ENCODE measurements at regions not wholly inside any gene's neighbourhood (a gene's known extent, or its start where the extent isn't known, plus 50 kb on each side); places are given as distances from the start of the nearest gene placed in this dataset.

- Histone ChIP-seq H3K4me1 (no peaks in the 10 kb centered on the region), H3K27me3 (no peaks in the 10 kb centered on the region), H3K9me3 (no peaks in the 10 kb centered on the region), H3K36me3 (no peaks in the 10 kb centered on the region), H3K4me3 (no peak overlapping the region), H3K27ac (no peak overlapping the region)
- intact Hi-C loops (cut with DNase I) = no loop called here
- no peak for DNase-seq (ENCODE audit: extremely low spot score in 2 of 2)
- no peak for TF ChIP-seq CTCF (IDR thresholded peaks at IDR 0.05)
These were observed 464.2 kb downstream of the NUF2 start for GRCh38 chr1:163785868-163786405.

DNA sequence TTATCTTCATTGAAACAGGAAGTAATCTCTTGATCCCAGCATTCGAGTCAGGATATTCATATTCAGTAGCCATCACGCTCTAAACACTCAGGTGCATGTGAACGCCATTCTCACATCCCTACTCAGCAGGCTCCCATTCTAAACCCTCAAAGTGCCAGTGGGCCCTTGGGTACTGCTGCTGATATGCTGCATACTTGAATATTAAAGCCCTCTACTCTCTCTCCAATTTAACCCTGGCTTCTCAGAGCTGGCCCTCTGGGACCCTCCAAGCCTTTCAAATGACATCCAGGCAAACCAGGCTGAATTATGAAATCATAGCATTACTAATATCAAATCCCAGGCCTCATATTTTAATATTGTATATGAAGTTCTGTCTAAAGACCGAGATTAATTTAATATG lies 468.2 kb downstream of the NUF2 start:
- no peaks in the 10 kb centered on the region for H3K36me3 ChIP-seq
- intact Hi-C loops (cut with DNase I) = no loop called here
- H3K27me3 ChIP-seq = no peaks in the 10 kb centered on the region
- no peak overlapping the region for H3K27ac ChIP-seq
- no peaks in the 10 kb centered on the region for H3K4me1 ChIP-seq
- DNase-seq (ENCODE audit: extremely low spot score in 2 of 2) = no peak
- TF ChIP-seq CTCF (IDR thresholded peaks at IDR 0.05) = no peak
- H3K4me3 ChIP-seq = no peak overlapping the region
- no peaks in the 10 kb centered on the region for H3K9me3 ChIP-seq

DNA sequence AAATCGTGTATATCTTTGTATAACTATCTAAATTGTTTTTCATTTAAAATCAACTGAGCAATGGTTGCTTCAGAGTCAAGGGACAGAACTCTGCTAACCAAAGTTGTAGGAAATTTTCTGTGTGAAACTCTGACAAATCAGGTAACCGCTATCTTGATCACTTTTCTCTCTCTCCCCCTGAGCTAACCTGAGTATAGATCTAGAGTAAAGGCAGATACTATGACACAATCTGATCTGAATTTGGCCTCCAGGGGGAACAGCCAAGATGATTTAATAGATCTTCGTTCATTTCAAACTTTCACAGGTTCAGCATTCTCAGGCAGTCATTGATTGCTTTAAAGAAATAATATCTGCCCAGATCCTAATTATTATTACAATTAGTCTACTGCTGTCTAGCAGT lies 472.8 kb downstream of the NUF2 start:
- H3K9me3 ChIP-seq = no peaks in the 10 kb centered on the region
- no peak overlapping the region for H3K4me3 ChIP-seq
- no peaks in the 10 kb centered on the region for H3K36me3 ChIP-seq
- no peak for DNase-seq (ENCODE audit: extremely low spot score in 2 of 2)
- no peaks in the 10 kb centered on the region for H3K4me1 ChIP-seq
- H3K27me3 ChIP-seq = no peaks in the 10 kb centered on the region
- intact Hi-C loops (cut with DNase I) = no loop called here
- no peak overlapping the region for H3K27ac ChIP-seq
- TF ChIP-seq POLR2AphosphoS5 (IDR thresholded peaks at IDR 0.05; ENCODE audit: insufficient read depth in 1 of 2, low read depth in 1 of 2) = no peak
- TF ChIP-seq POLR2A (IDR thresholded peaks at IDR 0.05) = no peak
- TF ChIP-seq CTCF (IDR thresholded peaks at IDR 0.05) = no peak

- H3K4me3 ChIP-seq = no peak overlapping the region
- peak in 1 of 2 donors; percentile 40 for TF ChIP-seq POLR2AphosphoS5 (IDR thresholded peaks at IDR 0.05; ENCODE audit: insufficient read depth in 1 of 2, low read depth in 1 of 2)
- TF ChIP-seq CTCF (IDR thresholded peaks at IDR 0.05) = no peak
- intact Hi-C loops (cut with DNase I) = no loop called here
- H3K36me3 ChIP-seq = no peaks in the 10 kb centered on the region
- H3K27me3 ChIP-seq = no peaks in the 10 kb centered on the region
- no peak overlapping the region for H3K27ac ChIP-seq
- no peaks in the 10 kb centered on the region for H3K4me1 ChIP-seq
- H3K9me3 ChIP-seq = no peaks in the 10 kb centered on the region
- no peak for DNase-seq (ENCODE audit: extremely low spot score in 2 of 2)
These were observed 474.7 kb downstream of the NUF2 start for GRCh38 chr1:163796394-163796821.

- H3K4me1 ChIP-seq = no peaks in the 10 kb centered on the region
- H3K27ac ChIP-seq = no peak overlapping the region
- no peaks in the 10 kb centered on the region for H3K27me3 ChIP-seq
- intact Hi-C loops (cut with DNase I) = no loop called here
- H3K9me3 ChIP-seq = no peaks in the 10 kb centered on the region
- TF ChIP-seq POLR2A (IDR thresholded peaks at IDR 0.05) (no peak), POLR2AphosphoS5 (IDR thresholded peaks at IDR 0.05; ENCODE audit: insufficient read depth in 1 of 2, low read depth in 1 of 2) (no peak), CTCF (IDR thresholded peaks at IDR 0.05) (no peak)
- H3K4me3 ChIP-seq = no peak overlapping the region
- H3K36me3 ChIP-seq = no peaks in the 10 kb centered on the region
- no peak for DNase-seq (ENCODE audit: extremely low spot score in 2 of 2)
These were observed 476.1 kb downstream of the NUF2 start for GRCh38 chr1:163797816-163798215.
